ENCODE measurements at regions not wholly inside any gene's neighbourhood (a gene's known extent, or its start where the extent isn't known, plus 50 kb on each side); places are given as distances from the start of the nearest gene placed in this dataset.
"Not testable (repeated sequence)": the region's sequence is repeated elsewhere in the genome, so short reads cannot be mapped to it uniquely, and the experiment has no call there.

DNA sequence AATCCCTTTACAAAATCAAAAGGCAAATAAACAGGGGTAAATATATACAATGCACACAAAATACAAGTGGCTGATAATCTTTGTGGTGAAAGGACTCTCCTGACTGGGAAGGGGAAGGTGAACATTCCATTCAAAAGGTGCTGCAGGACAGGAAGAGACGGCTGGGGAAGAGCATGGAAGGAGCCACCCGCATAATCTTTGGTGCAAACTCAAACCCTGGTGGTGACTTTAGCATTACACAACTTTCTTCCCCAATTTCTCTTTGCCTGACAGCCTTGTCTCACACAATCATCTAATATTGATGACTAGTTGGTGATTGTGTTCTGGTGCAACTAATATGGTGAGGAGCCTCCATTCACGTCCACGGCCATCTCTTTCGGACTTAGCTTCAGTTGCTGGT is 117.0 kb upstream of the EGFR start:
- DNase-seq: no peak

GRCh38 chr7:54904130-54904529 is 114.7 kb upstream of the EGFR start:
- DNase-seq: no peak

DNA sequence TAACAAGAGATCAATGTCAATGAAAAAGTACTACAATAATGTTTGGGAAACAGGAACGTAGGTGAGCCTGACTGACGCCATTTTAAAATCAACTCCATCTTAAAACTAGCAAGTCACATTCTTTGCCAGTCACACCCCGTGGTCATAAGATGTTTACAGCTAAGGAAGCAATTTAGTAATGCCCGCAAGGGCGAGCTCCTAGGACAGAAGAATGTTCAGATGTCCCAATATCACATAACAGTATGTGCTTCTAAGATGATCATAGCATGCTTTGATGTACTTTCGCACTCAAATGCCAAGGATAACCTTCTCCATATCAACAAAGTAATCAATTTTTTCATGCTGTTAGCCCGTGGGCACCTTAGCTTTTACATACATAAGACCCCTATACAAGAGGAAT is 113.8 kb upstream of the EGFR start:
- no peak for DNase-seq

DNA sequence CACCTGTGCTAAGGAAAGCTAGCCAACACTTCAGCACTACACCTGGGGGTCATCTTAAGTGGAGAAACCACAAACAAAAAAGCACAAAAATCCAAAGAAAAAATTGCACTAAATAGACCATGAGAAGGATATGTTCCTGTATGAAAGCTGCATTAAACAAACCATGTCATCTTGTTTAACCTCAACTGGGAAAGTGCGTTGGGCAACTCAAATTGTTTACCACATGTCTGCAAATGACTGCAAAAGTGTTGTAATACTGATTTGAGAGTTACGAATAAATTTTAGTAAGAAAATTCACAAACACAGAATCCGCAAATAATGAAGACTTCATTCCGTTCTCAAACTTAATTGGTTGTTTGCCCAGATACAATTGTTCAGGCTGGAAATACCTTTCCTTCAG is 111.9 kb upstream of the EGFR start:
- DNase-seq: no peak

- no peak for DNase-seq
Measured at GRCh38 chr7:54907981-54908380, 110.8 kb upstream of the EGFR start.

- no peak for DNase-seq
Measured at GRCh38 chr7:54908760-54909438, 109.9 kb upstream of the EGFR start.

- no peak for DNase-seq
Measured at GRCh38 chr7:54915870-54916598, 102.8 kb upstream of the EGFR start.

DNA sequence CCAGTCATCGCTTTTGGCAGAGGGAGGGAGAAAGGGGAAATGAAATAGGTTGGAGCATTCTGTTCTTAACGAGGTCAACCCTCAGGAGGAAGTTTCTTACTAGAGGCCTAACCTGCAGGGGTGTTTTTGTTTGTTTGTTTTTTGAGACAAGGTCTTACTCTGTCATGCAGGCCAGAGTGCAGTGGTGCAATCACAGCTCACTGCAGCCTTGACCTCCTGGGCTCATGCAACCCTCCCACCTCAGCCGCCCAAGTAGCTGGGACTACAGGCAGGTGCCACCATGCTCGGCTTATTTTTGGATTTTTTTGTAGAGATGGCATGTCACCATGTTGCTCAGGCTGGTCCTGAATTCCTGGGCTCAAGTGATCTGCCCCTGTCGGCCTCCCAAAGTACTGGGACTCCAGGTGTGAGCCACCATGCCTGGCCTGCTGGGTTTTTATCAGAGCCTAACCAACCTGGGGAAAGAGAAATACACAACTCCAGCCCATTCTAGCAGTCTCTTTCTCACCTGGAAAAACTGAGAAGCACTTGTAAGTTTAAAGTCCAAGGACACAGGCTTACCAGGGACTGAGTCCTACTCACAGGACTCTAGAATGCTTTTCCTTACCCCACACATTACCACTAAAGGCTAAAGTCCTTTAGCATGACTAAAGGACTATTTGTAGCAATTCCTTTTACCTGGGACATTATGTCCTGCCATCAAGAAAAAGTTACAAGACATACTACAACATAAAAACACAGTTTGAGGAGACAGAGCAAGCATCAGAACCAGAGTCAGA is 101.0 kb upstream of the EGFR start:
- DNase-seq: no peak

DNA sequence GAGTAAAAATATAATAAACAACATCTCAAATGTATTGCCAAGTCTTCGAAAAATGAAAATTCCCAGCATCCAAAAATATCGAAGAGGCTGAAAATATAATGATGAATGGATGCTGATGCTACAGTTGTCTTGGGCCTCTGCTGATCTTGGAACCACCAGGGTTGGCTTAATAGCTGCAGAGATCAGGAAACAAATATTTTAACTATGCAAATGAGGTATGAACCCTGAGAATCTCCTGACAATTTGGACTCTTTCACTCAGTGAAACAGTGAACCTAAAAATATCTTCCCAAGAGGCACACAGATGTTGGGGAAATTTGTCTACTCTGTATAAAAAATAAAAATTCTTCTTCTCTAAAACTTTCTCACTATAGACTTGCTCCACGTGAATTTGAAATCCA is 97.7 kb upstream of the EGFR start:
- no peak for DNase-seq

- no peak for DNase-seq
Measured at GRCh38 chr7:54931532-54931931, 87.3 kb upstream of the EGFR start.

GRCh38 chr7:54932818-54933543 is 85.8 kb upstream of the EGFR start:
- no peak for DNase-seq

DNA sequence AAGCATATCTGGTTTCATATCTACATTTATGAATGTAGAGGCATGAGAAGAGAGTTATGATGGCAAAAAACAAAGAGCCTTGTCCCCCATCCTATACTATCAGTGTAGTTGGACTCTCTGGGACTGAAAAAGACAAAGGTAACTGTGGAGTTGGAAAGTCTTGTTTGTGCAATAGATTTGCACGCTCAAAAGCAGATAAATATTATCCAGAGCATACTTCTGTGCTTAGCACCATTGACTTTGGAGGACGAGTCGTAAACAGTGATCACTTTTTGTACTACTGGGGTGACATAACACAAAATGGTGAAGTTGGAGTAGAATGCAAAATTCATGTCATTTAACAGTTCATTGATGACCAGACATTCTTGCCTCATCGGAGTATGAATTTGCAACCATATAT is 85.2 kb upstream of the EGFR start:
- no peak for DNase-seq

GRCh38 chr7:54940748-54941147 is 78.1 kb upstream of the EGFR start:
- no peak for DNase-seq

- no peak for DNase-seq
Measured at GRCh38 chr7:54944179-54944578, 74.6 kb upstream of the EGFR start.

DNA sequence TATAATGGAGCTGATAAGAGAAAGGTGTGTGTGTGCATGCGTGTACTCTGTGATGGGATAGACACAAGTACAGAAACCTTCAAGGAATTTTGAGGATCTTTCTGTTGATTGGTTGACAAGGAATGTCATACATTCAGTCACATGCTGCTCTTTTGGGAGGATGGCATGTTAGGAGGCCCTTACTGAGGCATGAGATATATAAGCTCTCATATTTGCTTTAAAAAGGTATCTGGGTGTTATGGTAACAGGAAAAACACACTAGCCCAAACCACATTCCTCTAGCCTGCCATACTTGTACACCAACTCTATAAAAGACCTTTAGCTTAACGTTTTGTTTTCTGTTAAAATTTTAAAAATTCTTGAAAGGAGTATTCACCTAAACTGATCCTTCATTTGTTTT is 72.5 kb upstream of the EGFR start:
- DNase-seq: no peak

GRCh38 chr7:54946764-54947163 is 72.1 kb upstream of the EGFR start:
- no peak for DNase-seq

GRCh38 chr7:54947266-54947665 is 71.6 kb upstream of the EGFR start:
- DNase-seq: no peak

DNA sequence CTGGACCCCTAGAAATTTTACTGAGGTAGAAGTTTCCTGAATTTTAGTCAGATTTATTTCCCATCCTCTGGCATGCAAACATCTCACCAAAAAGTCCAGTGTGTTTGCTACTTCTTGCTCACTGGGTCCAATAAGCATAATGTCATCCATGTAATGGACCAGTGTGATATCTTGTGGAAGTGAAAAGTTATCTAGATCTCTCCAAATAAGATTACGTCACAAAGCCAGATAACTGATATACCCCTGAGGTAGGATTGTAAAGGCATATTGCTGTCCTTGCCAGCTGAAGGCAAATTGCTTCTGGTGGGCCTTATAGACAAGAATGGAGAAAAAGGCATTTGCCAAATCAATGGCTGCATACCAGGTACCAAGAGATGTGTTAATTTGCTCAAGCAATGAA is 69.3 kb upstream of the EGFR start:
- DNase-seq: not testable (repeated sequence)

GRCh38 chr7:54955296-54955695 is 63.5 kb upstream of the EGFR start:
- DNase-seq: no peak

DNA sequence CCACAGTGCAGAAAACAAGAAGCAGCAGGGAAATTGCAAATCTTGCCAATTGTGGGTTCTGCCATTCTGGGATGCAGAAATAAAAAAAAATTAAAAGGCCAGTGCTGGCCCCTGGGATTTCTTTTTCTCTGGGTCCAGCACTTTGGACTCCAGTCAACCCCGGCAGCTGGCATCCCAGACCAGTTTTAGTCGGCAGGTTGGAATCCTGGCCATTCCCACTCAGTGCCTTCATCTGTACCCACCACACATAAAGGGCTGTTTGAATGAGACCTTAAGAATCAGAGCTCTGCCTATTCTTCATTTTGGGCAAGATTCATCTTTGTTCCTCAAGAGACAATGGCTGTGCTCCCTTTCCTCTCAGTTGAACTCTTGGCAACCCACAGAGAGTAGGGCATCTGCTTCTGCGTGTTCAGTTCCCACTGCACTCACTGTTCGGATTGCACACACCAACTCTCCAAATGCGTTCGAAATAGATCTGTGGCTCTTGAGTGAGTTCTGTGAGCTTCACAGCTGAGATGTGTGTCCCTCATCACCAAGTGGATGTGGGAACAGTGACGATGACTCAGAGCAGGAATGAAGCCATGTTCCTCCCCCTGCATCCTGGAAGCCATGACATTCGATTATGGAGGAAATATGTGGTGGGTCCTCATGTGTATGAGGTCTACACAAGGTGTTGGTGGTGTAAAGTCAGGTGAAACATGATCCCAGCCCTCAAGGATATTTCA is 63.0 kb upstream of the EGFR start:
- DNase-seq: no peak

DNA sequence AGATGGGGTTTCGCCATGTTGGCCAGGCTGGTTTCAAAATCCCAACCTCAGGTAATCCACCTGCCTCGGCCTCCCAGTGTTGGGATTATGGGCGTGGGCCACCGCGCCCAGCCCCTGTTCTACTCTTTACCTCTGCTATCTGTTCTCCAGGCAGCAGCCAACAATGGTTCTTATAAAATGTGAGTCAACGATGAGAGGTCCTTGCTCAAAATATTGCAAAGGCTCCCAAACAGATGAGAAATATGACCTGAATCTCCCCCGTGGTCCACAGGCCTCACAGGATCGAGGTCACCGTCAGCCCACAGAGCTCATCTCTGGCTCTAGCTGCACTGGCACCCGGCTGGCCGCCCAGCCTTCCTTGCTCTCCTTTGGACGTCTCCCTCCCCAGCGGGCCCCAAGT is 62.0 kb upstream of the EGFR start:
- DNase-seq: no peak

GRCh38 chr7:54960517-54960916 is 58.3 kb upstream of the EGFR start:
- DNase-seq: no peak

GRCh38 chr7:54961391-54961790 is 57.4 kb upstream of the EGFR start:
- DNase-seq: no peak
